ENCODE measurements at regions not wholly inside any gene's neighbourhood (a gene's known extent, or its start where the extent isn't known, plus 50 kb on each side); places are given as distances from the start of the nearest gene placed in this dataset.

DNA sequence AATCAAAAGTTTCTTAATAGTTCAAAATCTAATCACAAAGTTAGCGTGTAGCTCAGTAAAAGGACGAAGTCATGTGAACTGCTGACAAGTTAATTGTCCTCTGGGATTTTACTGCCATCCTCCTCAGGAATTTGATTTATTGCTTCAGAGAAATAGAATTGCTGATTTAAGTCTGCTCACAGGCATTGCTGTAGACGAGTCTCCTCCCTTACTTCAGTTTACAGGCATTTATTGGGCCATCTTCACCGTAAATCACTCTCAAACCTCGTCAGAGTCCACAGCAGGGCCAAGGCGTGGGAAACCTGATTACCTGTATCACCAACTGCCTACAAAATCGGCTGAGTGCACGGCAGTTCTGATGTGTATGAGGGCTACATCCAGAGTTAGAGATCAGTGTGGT, 119.1 kb upstream of the PDE10A start:
- Histone ChIP-seq H3K36me3 (ENCODE audit: control insufficient read depth, low read depth, low read length) (no peaks in the 10 kb centered on the region), H3K9me3 (ENCODE audit: control insufficient read depth, low read depth, low read length) (no peaks in the 10 kb centered on the region), H3K27me3 (ENCODE audit: control insufficient read depth, insufficient read depth, low read length) (no peaks in the 10 kb centered on the region), H3K27ac (ENCODE audit: low read length) (no peak overlapping the region), H3K4me3 (ENCODE audit: low read length) (no peak overlapping the region), H3K9ac (ENCODE audit: low read length) (no peak overlapping the region), H3K4me1 (ENCODE audit: control insufficient read depth, low read depth, low read length) (no peaks in the 10 kb centered on the region)

GRCh38 chr6:165777680-165778079, 114.6 kb upstream of the PDE10A start:
- H3K27ac ChIP-seq (ENCODE audit: low read length), result no peak overlapping the region
- no peaks in the 10 kb centered on the region for H3K9me3 ChIP-seq (ENCODE audit: control insufficient read depth, low read depth, low read length)
- no peak overlapping the region for H3K9ac ChIP-seq (ENCODE audit: low read length)
- H3K4me3 ChIP-seq (ENCODE audit: low read length), result no peak overlapping the region
- H3K27me3 ChIP-seq (ENCODE audit: control insufficient read depth, insufficient read depth, low read length), result no peaks in the 10 kb centered on the region
- H3K4me1 ChIP-seq (ENCODE audit: control insufficient read depth, low read depth, low read length), result peaks cover 21% of the 10 kb centered on the region
- H3K36me3 ChIP-seq (ENCODE audit: control insufficient read depth, low read depth, low read length), result no peaks in the 10 kb centered on the region

- Histone ChIP-seq H3K4me1 (ENCODE audit: control insufficient read depth, low read depth, low read length) (peaks cover 21% of the 10 kb centered on the region), H3K9me3 (ENCODE audit: control insufficient read depth, low read depth, low read length) (no peaks in the 10 kb centered on the region), H3K36me3 (ENCODE audit: control insufficient read depth, low read depth, low read length) (no peaks in the 10 kb centered on the region), H3K4me3 (ENCODE audit: low read length) (no peak overlapping the region), H3K27me3 (ENCODE audit: control insufficient read depth, insufficient read depth, low read length) (no peaks in the 10 kb centered on the region), H3K27ac (ENCODE audit: low read length) (no peak overlapping the region), H3K9ac (ENCODE audit: low read length) (no peak overlapping the region)
Measured at GRCh38 chr6:165776691-165777090, 113.7 kb upstream of the PDE10A start.

GRCh38 chr6:165775721-165776120, 112.7 kb upstream of the PDE10A start:
- peaks cover 21% of the 10 kb centered on the region for H3K4me1 ChIP-seq (ENCODE audit: control insufficient read depth, low read depth, low read length)
- H3K9me3 ChIP-seq (ENCODE audit: control insufficient read depth, low read depth, low read length), result no peaks in the 10 kb centered on the region
- H3K36me3 ChIP-seq (ENCODE audit: control insufficient read depth, low read depth, low read length), result no peaks in the 10 kb centered on the region
- H3K27me3 ChIP-seq (ENCODE audit: control insufficient read depth, insufficient read depth, low read length), result no peaks in the 10 kb centered on the region
- no peak overlapping the region for H3K4me3 ChIP-seq (ENCODE audit: low read length)
- H3K9ac ChIP-seq (ENCODE audit: low read length), result no peak overlapping the region
- H3K27ac ChIP-seq (ENCODE audit: low read length), result no peak overlapping the region

GRCh38 chr6:165774903-165775601, 112.0 kb upstream of the PDE10A start:
- Histone ChIP-seq H3K4me3 (ENCODE audit: low read length) (no peak overlapping the region), H3K36me3 (ENCODE audit: control insufficient read depth, low read depth, low read length) (no peaks in the 10 kb centered on the region), H3K4me1 (ENCODE audit: control insufficient read depth, low read depth, low read length) (peaks cover 21% of the 10 kb centered on the region), H3K27ac (ENCODE audit: low read length) (no peak overlapping the region), H3K9ac (ENCODE audit: low read length) (no peak overlapping the region), H3K9me3 (ENCODE audit: control insufficient read depth, low read depth, low read length) (no peaks in the 10 kb centered on the region), H3K27me3 (ENCODE audit: control insufficient read depth, insufficient read depth, low read length) (no peaks in the 10 kb centered on the region)

DNA sequence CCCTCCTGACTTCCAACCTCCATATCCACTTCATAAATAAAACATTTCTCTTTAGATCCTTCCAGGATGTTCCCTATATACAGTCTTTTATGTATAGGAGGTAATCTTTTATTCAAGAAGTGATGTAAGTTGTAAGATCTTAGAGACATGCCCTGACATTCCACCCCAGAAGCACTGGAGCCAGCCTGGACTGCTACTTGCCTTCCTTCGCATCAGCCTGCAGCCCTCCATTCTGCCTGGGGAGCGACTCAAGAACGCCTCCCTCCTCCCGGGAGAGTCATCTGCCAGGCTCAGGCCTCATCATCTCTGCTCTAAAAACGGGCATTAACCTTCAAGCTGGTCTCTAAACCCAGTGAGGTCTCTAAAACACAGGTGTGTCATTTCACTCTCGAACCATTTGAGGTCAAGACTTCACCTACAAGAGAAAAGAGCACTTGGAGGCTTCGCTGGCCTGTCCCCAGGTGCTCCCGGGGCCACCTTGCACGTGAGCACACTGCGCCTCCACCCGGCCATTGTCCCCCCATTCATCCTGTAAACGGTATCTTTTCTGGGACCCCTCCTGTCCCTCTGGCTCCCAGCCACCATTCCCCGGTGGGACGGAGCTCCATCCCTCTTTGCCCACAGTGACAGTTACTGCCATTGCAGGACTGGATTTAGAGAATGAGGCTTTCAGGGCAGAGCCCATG, 107.5 kb upstream of the PDE10A start:
- H3K9me3 ChIP-seq (ENCODE audit: control insufficient read depth, low read depth, low read length), result no peaks in the 10 kb centered on the region
- H3K4me3 ChIP-seq (ENCODE audit: low read length), result no peak overlapping the region
- peaks cover 6% of the 10 kb centered on the region for H3K4me1 ChIP-seq (ENCODE audit: control insufficient read depth, low read depth, low read length)
- no peak overlapping the region for H3K27ac ChIP-seq (ENCODE audit: low read length)
- H3K9ac ChIP-seq (ENCODE audit: low read length), result no peak overlapping the region
- no peaks in the 10 kb centered on the region for H3K27me3 ChIP-seq (ENCODE audit: control insufficient read depth, insufficient read depth, low read length)
- H3K36me3 ChIP-seq (ENCODE audit: control insufficient read depth, low read depth, low read length), result no peaks in the 10 kb centered on the region

DNA sequence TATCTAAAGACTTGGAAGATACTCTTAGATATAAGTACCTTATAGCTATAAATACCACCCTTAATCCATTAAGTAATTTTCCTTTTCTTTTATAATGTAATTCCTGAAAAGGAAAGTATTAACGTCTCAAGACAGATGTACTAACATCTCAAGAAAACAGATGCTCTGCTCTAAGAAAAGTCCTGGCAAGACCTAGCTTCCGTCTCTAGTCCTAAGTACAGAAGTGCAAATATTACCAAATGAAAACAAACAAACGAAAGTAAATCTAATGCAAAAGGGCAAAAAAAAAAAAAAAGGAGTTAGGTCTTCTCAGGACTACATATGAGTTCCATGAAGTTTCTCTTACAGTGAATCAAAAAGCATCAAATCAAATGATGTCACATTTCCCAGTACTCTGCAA, 106.8 kb upstream of the PDE10A start:
- Histone ChIP-seq H3K9ac (ENCODE audit: low read length) (no peak overlapping the region), H3K36me3 (ENCODE audit: control insufficient read depth, low read depth, low read length) (no peaks in the 10 kb centered on the region), H3K27ac (ENCODE audit: low read length) (no peak overlapping the region), H3K27me3 (ENCODE audit: control insufficient read depth, insufficient read depth, low read length) (no peaks in the 10 kb centered on the region), H3K9me3 (ENCODE audit: control insufficient read depth, low read depth, low read length) (no peaks in the 10 kb centered on the region), H3K4me3 (ENCODE audit: low read length) (no peak overlapping the region), H3K4me1 (ENCODE audit: control insufficient read depth, low read depth, low read length) (peaks cover under 1% of the 10 kb centered on the region)

- Histone ChIP-seq H3K4me1 (ENCODE audit: control insufficient read depth, low read depth, low read length) (no peaks in the 10 kb centered on the region), H3K36me3 (ENCODE audit: control insufficient read depth, low read depth, low read length) (no peaks in the 10 kb centered on the region), H3K27ac (ENCODE audit: low read length) (no peak overlapping the region), H3K4me3 (ENCODE audit: low read length) (no peak overlapping the region), H3K9me3 (ENCODE audit: control insufficient read depth, low read depth, low read length) (no peaks in the 10 kb centered on the region), H3K27me3 (ENCODE audit: control insufficient read depth, insufficient read depth, low read length) (no peaks in the 10 kb centered on the region), H3K9ac (ENCODE audit: low read length) (no peak overlapping the region)
Measured at GRCh38 chr6:165769401-165769800, 106.4 kb upstream of the PDE10A start.

DNA sequence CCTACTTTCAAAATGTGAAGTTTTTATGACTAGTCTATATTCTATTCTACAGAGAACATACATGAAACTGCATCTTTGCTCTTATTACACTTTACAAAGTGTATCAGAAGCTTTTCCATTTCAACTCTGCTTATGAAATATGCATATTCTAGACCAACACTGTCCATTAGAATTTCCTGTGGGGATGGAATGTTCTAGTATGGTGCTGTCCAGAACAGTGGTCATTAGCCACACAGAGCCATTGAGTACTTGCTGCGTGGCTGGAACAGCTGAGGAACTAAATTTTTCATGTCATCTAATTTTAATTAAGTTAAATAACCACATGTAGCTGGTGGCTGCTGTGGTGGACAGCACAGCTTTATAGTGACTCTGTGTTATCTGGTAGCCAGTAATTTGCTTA, 105.9 kb upstream of the PDE10A start:
- Histone ChIP-seq H3K9me3 (ENCODE audit: control insufficient read depth, low read depth, low read length) (no peaks in the 10 kb centered on the region), H3K4me1 (ENCODE audit: control insufficient read depth, low read depth, low read length) (no peaks in the 10 kb centered on the region), H3K27ac (ENCODE audit: low read length) (no peak overlapping the region), H3K27me3 (ENCODE audit: control insufficient read depth, insufficient read depth, low read length) (no peaks in the 10 kb centered on the region), H3K36me3 (ENCODE audit: control insufficient read depth, low read depth, low read length) (no peaks in the 10 kb centered on the region), H3K4me3 (ENCODE audit: low read length) (no peak overlapping the region), H3K9ac (ENCODE audit: low read length) (no peak overlapping the region)

GRCh38 chr6:165767228-165767627, 104.2 kb upstream of the PDE10A start:
- H3K4me3 ChIP-seq (ENCODE audit: low read length), result no peak overlapping the region
- H3K4me1 ChIP-seq (ENCODE audit: control insufficient read depth, low read depth, low read length), result no peaks in the 10 kb centered on the region
- no peaks in the 10 kb centered on the region for H3K36me3 ChIP-seq (ENCODE audit: control insufficient read depth, low read depth, low read length)
- H3K27me3 ChIP-seq (ENCODE audit: control insufficient read depth, insufficient read depth, low read length), result no peaks in the 10 kb centered on the region
- no peak overlapping the region for H3K9ac ChIP-seq (ENCODE audit: low read length)
- H3K27ac ChIP-seq (ENCODE audit: low read length), result no peak overlapping the region
- H3K9me3 ChIP-seq (ENCODE audit: control insufficient read depth, low read depth, low read length), result no peaks in the 10 kb centered on the region

DNA sequence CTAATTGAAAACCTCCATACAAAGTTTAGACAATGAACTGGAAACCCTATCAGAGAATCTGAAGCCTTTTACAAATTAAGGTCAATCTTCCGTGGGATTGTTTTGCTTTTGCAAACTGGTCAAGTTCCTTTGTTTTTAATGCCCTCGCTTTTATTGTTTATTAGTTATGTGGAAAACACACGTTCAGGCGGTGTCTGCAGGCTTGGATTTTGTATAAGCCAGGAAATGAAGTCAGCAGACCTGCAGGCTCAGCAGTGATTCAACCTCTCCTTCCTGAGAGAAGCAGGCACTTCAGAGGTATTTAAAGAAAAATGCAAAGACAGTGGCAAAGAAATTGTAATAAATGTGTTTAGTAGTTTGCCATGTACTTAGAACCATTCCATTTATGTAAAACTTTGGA, 103.4 kb upstream of the PDE10A start:
- Histone ChIP-seq H3K27me3 (ENCODE audit: control insufficient read depth, insufficient read depth, low read length) (no peaks in the 10 kb centered on the region), H3K27ac (ENCODE audit: low read length) (no peak overlapping the region), H3K36me3 (ENCODE audit: control insufficient read depth, low read depth, low read length) (no peaks in the 10 kb centered on the region)

DNA sequence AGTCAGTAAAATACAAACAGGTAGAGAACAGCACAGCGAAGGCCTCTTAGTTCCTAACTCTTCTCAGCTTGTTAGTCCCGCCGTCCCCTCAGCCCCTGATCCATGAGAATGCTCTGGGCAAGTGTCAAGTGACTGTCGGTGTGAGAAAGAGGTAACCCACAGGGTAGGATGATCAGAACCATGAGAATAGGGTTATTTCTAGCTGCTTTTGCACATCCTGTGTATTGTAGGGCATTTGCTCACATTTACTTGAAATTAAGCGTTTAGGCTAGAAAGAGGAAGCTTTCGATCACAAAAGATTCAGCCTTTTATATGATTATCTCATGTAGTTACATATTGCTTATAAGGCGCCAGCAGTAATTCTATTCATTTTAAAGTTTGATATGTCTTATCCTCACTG, 103.0 kb upstream of the PDE10A start:
- Histone ChIP-seq H3K36me3 (ENCODE audit: control insufficient read depth, low read depth, low read length) (no peaks in the 10 kb centered on the region), H3K4me1 (ENCODE audit: control insufficient read depth, low read depth, low read length) (no peaks in the 10 kb centered on the region), H3K9ac (ENCODE audit: low read length) (no peak overlapping the region), H3K4me3 (ENCODE audit: low read length) (no peak overlapping the region), H3K27me3 (ENCODE audit: control insufficient read depth, insufficient read depth, low read length) (no peaks in the 10 kb centered on the region), H3K9me3 (ENCODE audit: control insufficient read depth, low read depth, low read length) (no peaks in the 10 kb centered on the region), H3K27ac (ENCODE audit: low read length) (no peak overlapping the region)

More for the DNA sequence above, 103.4 kb upstream of the PDE10A start:
- Histone ChIP-seq H3K4me3 (ENCODE audit: low read length) (no peak overlapping the region), H3K9ac (ENCODE audit: low read length) (no peak overlapping the region), H3K4me1 (ENCODE audit: control insufficient read depth, low read depth, low read length) (no peaks in the 10 kb centered on the region), H3K9me3 (ENCODE audit: control insufficient read depth, low read depth, low read length) (no peaks in the 10 kb centered on the region)

Measured in iPS-18a (cell line).